ENCODE measurements at regions not wholly inside any gene's neighbourhood (a gene's known extent, or its start where the extent isn't known, plus 50 kb on each side); places are given as distances from the start of the nearest gene placed in this dataset.

- Histone ChIP-seq H3K4me1 (ENCODE audit: control insufficient read depth, insufficient read depth, low read length, unreplicated experiment) (no peaks in the 10 kb centered on the region), H3K4me3 (ENCODE audit: low read depth, low read length) (no peak overlapping the region), H3K36me3 (ENCODE audit: insufficient read depth, low read length) (no peaks in the 10 kb centered on the region), H3K27ac (ENCODE audit: low read depth, low read length) (no peak overlapping the region), H3K79me2 (ENCODE audit: control insufficient read depth, insufficient read depth, low read length, unreplicated experiment) (no peaks in the 10 kb centered on the region), H2AFZ (ENCODE audit: low read length, unreplicated experiment) (no peak overlapping the region), H3K27me3 (ENCODE audit: insufficient read depth, low read length) (no peaks in the 10 kb centered on the region)
These were observed 636.6 kb downstream of the MID1IP1 start for GRCh38 chrX:39437670-39438441.

DNA sequence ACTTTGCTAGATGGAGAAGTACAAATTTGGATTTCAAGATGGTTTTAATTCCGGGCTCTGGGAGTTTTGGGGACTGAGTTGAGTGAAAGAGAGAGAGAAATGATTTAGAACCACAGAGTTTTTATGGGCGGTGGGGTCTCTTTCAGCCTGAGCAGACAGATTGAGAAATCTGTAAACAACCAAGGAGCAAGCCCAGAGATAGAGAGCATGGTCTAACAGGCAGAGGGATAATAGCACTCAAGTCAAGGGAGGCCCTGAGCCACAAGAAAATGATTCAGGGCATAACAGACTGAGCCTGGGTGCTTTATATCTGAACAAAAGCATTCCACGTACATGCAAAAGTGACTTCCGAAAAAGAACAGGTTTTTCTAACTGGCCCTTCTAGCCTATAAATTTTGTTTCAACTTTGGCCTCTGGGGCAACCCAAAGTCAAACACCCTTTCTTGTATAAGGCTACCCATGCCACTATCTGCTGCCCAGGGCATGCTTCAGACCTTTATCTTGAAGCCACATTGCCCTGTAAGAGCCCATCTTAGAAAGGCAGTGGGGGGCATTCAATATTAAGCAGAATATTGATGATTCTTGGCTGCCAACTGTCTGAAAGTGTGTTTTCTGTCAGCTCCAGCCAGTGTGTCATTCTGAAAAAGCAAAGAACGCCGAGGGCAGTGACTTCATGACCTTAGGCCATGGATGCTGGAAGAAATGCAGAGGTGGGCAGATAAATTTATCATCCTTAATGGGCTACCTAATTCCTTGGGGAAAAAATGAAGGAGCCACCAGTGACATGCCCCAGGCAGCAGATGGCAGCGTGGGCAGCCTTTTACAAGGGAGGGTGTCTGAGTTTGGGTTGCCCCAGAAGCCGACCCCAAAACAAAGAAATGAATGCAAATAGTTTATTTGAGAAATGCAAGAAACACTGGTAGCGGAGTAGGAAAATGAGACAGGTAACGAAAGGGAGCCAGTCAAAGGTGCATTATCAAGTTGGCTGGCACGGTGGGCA is 637.6 kb downstream of the MID1IP1 start:
- Histone ChIP-seq H3K79me2 (ENCODE audit: control insufficient read depth, insufficient read depth, low read length, unreplicated experiment) (no peaks in the 10 kb centered on the region), H3K4me1 (ENCODE audit: control insufficient read depth, insufficient read depth, low read length, unreplicated experiment) (no peaks in the 10 kb centered on the region), H3K4me3 (ENCODE audit: low read depth, low read length) (no peak overlapping the region), H2AFZ (ENCODE audit: low read length, unreplicated experiment) (no peak overlapping the region), H3K36me3 (ENCODE audit: insufficient read depth, low read length) (no peaks in the 10 kb centered on the region), H3K27me3 (ENCODE audit: insufficient read depth, low read length) (no peaks in the 10 kb centered on the region), H3K27ac (ENCODE audit: low read depth, low read length) (no peak overlapping the region)

GRCh38 chrX:39439906-39440798 is 638.9 kb downstream of the MID1IP1 start:
- Histone ChIP-seq H2AFZ (ENCODE audit: low read length, unreplicated experiment) (no peak overlapping the region), H3K4me3 (ENCODE audit: low read depth, low read length) (no peak overlapping the region), H3K4me1 (ENCODE audit: control insufficient read depth, insufficient read depth, low read length, unreplicated experiment) (no peaks in the 10 kb centered on the region), H3K79me2 (ENCODE audit: control insufficient read depth, insufficient read depth, low read length, unreplicated experiment) (no peaks in the 10 kb centered on the region), H3K36me3 (ENCODE audit: insufficient read depth, low read length) (no peaks in the 10 kb centered on the region), H3K27me3 (ENCODE audit: insufficient read depth, low read length) (no peaks in the 10 kb centered on the region), H3K27ac (ENCODE audit: low read depth, low read length) (no peak overlapping the region)

DNA sequence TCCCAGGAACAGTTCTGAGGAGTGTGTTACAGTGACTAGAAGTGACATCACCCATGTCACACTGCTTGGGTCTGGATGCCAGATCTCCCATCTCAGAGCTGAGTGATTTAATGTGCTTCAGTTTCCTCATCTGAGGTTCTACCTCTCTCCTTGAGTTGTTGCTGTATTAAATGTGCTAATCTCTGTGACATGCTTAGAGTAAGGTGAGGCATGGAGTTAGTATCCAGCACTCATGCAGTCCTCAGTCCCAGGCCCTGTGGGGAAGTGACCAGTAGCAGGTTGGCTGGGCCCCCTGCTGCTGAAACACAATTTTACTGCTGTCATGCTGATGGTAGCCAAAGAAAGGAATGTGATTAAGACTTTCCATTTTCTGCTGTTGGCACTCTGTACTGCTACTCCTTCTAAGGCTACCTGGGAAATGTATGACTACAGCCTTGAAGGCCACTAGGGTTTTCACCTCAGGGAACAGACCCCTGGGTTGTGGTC is 639.6 kb downstream of the MID1IP1 start:
- Histone ChIP-seq H3K79me2 (ENCODE audit: control insufficient read depth, insufficient read depth, low read length, unreplicated experiment) (no peaks in the 10 kb centered on the region), H3K27ac (ENCODE audit: low read depth, low read length) (no peak overlapping the region), H2AFZ (ENCODE audit: low read length, unreplicated experiment) (no peak overlapping the region), H3K36me3 (ENCODE audit: insufficient read depth, low read length) (no peaks in the 10 kb centered on the region), H3K4me1 (ENCODE audit: control insufficient read depth, insufficient read depth, low read length, unreplicated experiment) (no peaks in the 10 kb centered on the region), H3K27me3 (ENCODE audit: insufficient read depth, low read length) (no peaks in the 10 kb centered on the region), H3K4me3 (ENCODE audit: low read depth, low read length) (no peak overlapping the region)

- no peak overlapping the region for H3K4me3 ChIP-seq (ENCODE audit: low read depth, low read length)
- H3K27me3 ChIP-seq (ENCODE audit: insufficient read depth, low read length) = no peaks in the 10 kb centered on the region
- H3K79me2 ChIP-seq (ENCODE audit: control insufficient read depth, insufficient read depth, low read length, unreplicated experiment) = no peaks in the 10 kb centered on the region
- H2AFZ ChIP-seq (ENCODE audit: low read length, unreplicated experiment) = no peak overlapping the region
- no peaks in the 10 kb centered on the region for H3K4me1 ChIP-seq (ENCODE audit: control insufficient read depth, insufficient read depth, low read length, unreplicated experiment)
- no peaks in the 10 kb centered on the region for H3K36me3 ChIP-seq (ENCODE audit: insufficient read depth, low read length)
- H3K27ac ChIP-seq (ENCODE audit: low read depth, low read length) = no peak overlapping the region
These were observed 641.1 kb downstream of the MID1IP1 start for GRCh38 chrX:39442332-39442731.

- Histone ChIP-seq H3K27ac (ENCODE audit: low read depth, low read length) (no peak overlapping the region), H3K27me3 (ENCODE audit: insufficient read depth, low read length) (no peaks in the 10 kb centered on the region), H3K4me3 (ENCODE audit: low read depth, low read length) (no peak overlapping the region), H3K36me3 (ENCODE audit: insufficient read depth, low read length) (no peaks in the 10 kb centered on the region), H3K4me1 (ENCODE audit: control insufficient read depth, insufficient read depth, low read length, unreplicated experiment) (no peaks in the 10 kb centered on the region), H2AFZ (ENCODE audit: low read length, unreplicated experiment) (no peak overlapping the region), H3K79me2 (ENCODE audit: control insufficient read depth, insufficient read depth, low read length, unreplicated experiment) (no peaks in the 10 kb centered on the region)
These were observed 642.0 kb downstream of the MID1IP1 start for GRCh38 chrX:39443240-39443639.

GRCh38 chrX:39445336-39445735 is 644.1 kb downstream of the MID1IP1 start:
- no peaks in the 10 kb centered on the region for H3K27me3 ChIP-seq (ENCODE audit: insufficient read depth, low read length)
- H2AFZ ChIP-seq (ENCODE audit: low read length, unreplicated experiment) = no peak overlapping the region
- H3K79me2 ChIP-seq (ENCODE audit: control insufficient read depth, insufficient read depth, low read length, unreplicated experiment) = no peaks in the 10 kb centered on the region
- no peak overlapping the region for H3K27ac ChIP-seq (ENCODE audit: low read depth, low read length)
- H3K4me1 ChIP-seq (ENCODE audit: control insufficient read depth, insufficient read depth, low read length, unreplicated experiment) = no peaks in the 10 kb centered on the region
- no peaks in the 10 kb centered on the region for H3K36me3 ChIP-seq (ENCODE audit: insufficient read depth, low read length)
- no peak overlapping the region for H3K4me3 ChIP-seq (ENCODE audit: low read depth, low read length)

- Histone ChIP-seq H3K36me3 (ENCODE audit: insufficient read depth, low read length) (no peaks in the 10 kb centered on the region), H3K4me3 (ENCODE audit: low read depth, low read length) (no peak overlapping the region), H3K79me2 (ENCODE audit: control insufficient read depth, insufficient read depth, low read length, unreplicated experiment) (no peaks in the 10 kb centered on the region), H3K4me1 (ENCODE audit: control insufficient read depth, insufficient read depth, low read length, unreplicated experiment) (no peaks in the 10 kb centered on the region), H3K27me3 (ENCODE audit: insufficient read depth, low read length) (no peaks in the 10 kb centered on the region), H2AFZ (ENCODE audit: low read length, unreplicated experiment) (no peak overlapping the region), H3K27ac (ENCODE audit: low read depth, low read length) (no peak overlapping the region)
These were observed 648.1 kb downstream of the MID1IP1 start for GRCh38 chrX:39449352-39449751.

GRCh38 chrX:39450234-39450977 is 647.4 kb downstream of the BCOR start:
- Histone ChIP-seq H3K4me3 (ENCODE audit: low read depth, low read length) (no peak overlapping the region), H3K27me3 (ENCODE audit: insufficient read depth, low read length) (no peaks in the 10 kb centered on the region), H3K36me3 (ENCODE audit: insufficient read depth, low read length) (no peaks in the 10 kb centered on the region), H3K4me1 (ENCODE audit: control insufficient read depth, insufficient read depth, low read length, unreplicated experiment) (no peaks in the 10 kb centered on the region), H3K79me2 (ENCODE audit: control insufficient read depth, insufficient read depth, low read length, unreplicated experiment) (no peaks in the 10 kb centered on the region), H2AFZ (ENCODE audit: low read length, unreplicated experiment) (no peak overlapping the region), H3K27ac (ENCODE audit: low read depth, low read length) (no peak overlapping the region)
